ENCODE measurements at regions not wholly inside any gene's neighbourhood (a gene's known extent, or its start where the extent isn't known, plus 50 kb on each side); places are given as distances from the start of the nearest gene placed in this dataset.

- TF ChIP-seq CTCF (conservative IDR thresholded peaks at IDR 0.05 in 1 of 2, IDR thresholded peaks at IDR 0.05 in 1 of 2; ENCODE audit: low read depth in 1 of 2, low read length in 2 of 2) (no peak), EZH2 (IDR thresholded peaks at IDR 0.05; ENCODE audit: low read length, missing control alignments) (no peak)
Observed at GRCh38 chr5:19322716-19323485, 665.1 kb downstream of the CDH18 start.
